NCI-H345 treated with DMSO at 0.1 percent for 48 hours (cell line): ENCODE measurements at regions not wholly inside any gene's neighbourhood (a gene's known extent, or its start where the extent isn't known, plus 50 kb on each side); places are given as distances from the start of the nearest gene placed in this dataset.
"Not testable (repeated sequence)": the region's sequence is repeated elsewhere in the genome, so short reads cannot be mapped to it uniquely, and the experiment has no call there.

Source experiments
- DNase-seq: peaks from one replicate; lab custom pipeline; 2025; ENCODE audit not compliant: unreplicated experiment; lab: John Stamatoyannopoulos, UW

GRCh38 chr5:152184266-152184665, 220.8 kb downstream of the NMUR2 start:
- no peak for DNase-seq

GRCh38 chr5:152181461-152181860, 223.6 kb downstream of the NMUR2 start:
- DNase-seq: no peak

- DNase-seq: no peak
Observed at GRCh38 chr5:152178350-152178699, 226.8 kb downstream of the NMUR2 start.

- no peak for DNase-seq
Observed at GRCh38 chr5:152177626-152178349, 227.3 kb downstream of the NMUR2 start.

GRCh38 chr5:152171888-152172287, 233.2 kb downstream of the NMUR2 start:
- DNase-seq: no peak

- DNase-seq: no peak
Observed at GRCh38 chr5:152170350-152170749, 234.7 kb downstream of the NMUR2 start.

GRCh38 chr5:152164860-152165259, 240.2 kb upstream of the GLRA1 start:
- no peak for DNase-seq

GRCh38 chr5:152159894-152160293, 235.2 kb upstream of the GLRA1 start:
- DNase-seq: not testable (repeated sequence)

GRCh38 chr5:152154452-152154851, 229.8 kb upstream of the GLRA1 start:
- DNase-seq: not testable (repeated sequence)

GRCh38 chr5:152151940-152152339, 227.3 kb upstream of the GLRA1 start:
- no peak for DNase-seq

GRCh38 chr5:152151113-152151512, 226.5 kb upstream of the GLRA1 start:
- DNase-seq: no peak

GRCh38 chr5:152147286-152147685, 222.6 kb upstream of the GLRA1 start:
- no peak for DNase-seq

GRCh38 chr5:152146566-152146965, 221.9 kb upstream of the GLRA1 start:
- no peak for DNase-seq

GRCh38 chr5:152144556-152144955, 219.9 kb upstream of the GLRA1 start:
- DNase-seq: no peak

GRCh38 chr5:152144030-152144429, 219.4 kb upstream of the GLRA1 start:
- DNase-seq: no peak

- peak; percentile 58 for DNase-seq
Observed at GRCh38 chr5:152142840-152143469, 218.3 kb upstream of the GLRA1 start.

- no peak for DNase-seq
Observed at GRCh38 chr5:152140347-152140746, 215.7 kb upstream of the GLRA1 start.

GRCh38 chr5:152137063-152137462, 212.4 kb upstream of the GLRA1 start:
- no peak for DNase-seq

- no peak for DNase-seq
Observed at GRCh38 chr5:152136321-152136720, 211.7 kb upstream of the GLRA1 start.

GRCh38 chr5:152135827-152136226, 211.2 kb upstream of the GLRA1 start:
- DNase-seq: no peak

GRCh38 chr5:152125661-152126205, 201.1 kb upstream of the GLRA1 start:
- DNase-seq: no peak

- peak; percentile 45 for DNase-seq
Observed at GRCh38 chr5:152124409-152125041, 199.9 kb upstream of the GLRA1 start.
